ENCODE measurements at regions not wholly inside any gene's neighbourhood (a gene's known extent, or its start where the extent isn't known, plus 50 kb on each side); places are given as distances from the start of the nearest gene placed in this dataset.

GRCh38 chr10:129165076-129165720 lies 301.8 kb upstream of the MGMT start:
- no peak for DNase-seq (ENCODE audit: low read depth)
- no peak overlapping the region for H3K4me3 ChIP-seq (ENCODE audit: low read depth, low read length)
- TF ChIP-seq CTCF (IDR thresholded peaks at IDR 0.05; ENCODE audit: insufficient read depth, low read length), result no peak

- no peak for DNase-seq (ENCODE audit: low read depth)
- no peak for TF ChIP-seq CTCF (IDR thresholded peaks at IDR 0.05; ENCODE audit: insufficient read depth, low read length)
- H3K4me3 ChIP-seq (ENCODE audit: low read depth, low read length), result no peak overlapping the region
These were observed 301.3 kb upstream of the MGMT start for GRCh38 chr10:129165770-129166169.

GRCh38 chr10:129168660-129169059 lies 298.4 kb upstream of the MGMT start:
- TF ChIP-seq CTCF (IDR thresholded peaks at IDR 0.05; ENCODE audit: insufficient read depth, low read length), result no peak
- DNase-seq (ENCODE audit: low read depth), result no peak
- no peak overlapping the region for H3K4me3 ChIP-seq (ENCODE audit: low read depth, low read length)

- H3K4me3 ChIP-seq (ENCODE audit: low read depth, low read length), result no peak overlapping the region
- DNase-seq (ENCODE audit: low read depth), result no peak
- TF ChIP-seq CTCF (IDR thresholded peaks at IDR 0.05; ENCODE audit: insufficient read depth, low read length), result no peak
These were observed 297.9 kb upstream of the MGMT start for GRCh38 chr10:129169115-129169514.

DNA sequence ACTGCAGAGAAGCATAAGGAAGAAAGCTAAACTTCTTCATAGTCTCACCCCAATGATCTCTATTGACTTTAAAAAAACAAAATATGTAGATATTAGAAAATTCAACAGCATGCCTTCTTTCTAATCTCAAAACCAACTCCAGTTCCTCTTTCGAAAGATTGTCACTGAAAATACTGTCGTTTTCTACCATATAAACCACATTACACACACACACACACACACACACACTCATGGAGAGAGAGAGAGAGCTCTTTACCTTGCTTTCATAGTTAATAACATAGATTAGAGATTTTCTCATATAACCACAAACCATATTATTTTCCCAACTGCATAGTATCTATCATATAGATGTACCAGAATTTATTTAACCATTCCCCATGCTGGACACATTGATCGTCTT lies 296.2 kb upstream of the MGMT start:
- DNase-seq (ENCODE audit: low read depth), result no peak
- no peak for TF ChIP-seq CTCF (IDR thresholded peaks at IDR 0.05; ENCODE audit: insufficient read depth, low read length)
- no peak overlapping the region for H3K4me3 ChIP-seq (ENCODE audit: low read depth, low read length)

- no peak overlapping the region for H3K4me3 ChIP-seq (ENCODE audit: low read depth, low read length)
- no peak for TF ChIP-seq CTCF (IDR thresholded peaks at IDR 0.05; ENCODE audit: insufficient read depth, low read length)
These were observed 295.2 kb upstream of the MGMT start for GRCh38 chr10:129171812-129172211.

More at GRCh38 chr10:129171812-129172211, 295.2 kb upstream of the MGMT start:
- no peak for DNase-seq (ENCODE audit: low read depth)

All from fibroblast of the aortic adventitia (primary cell).